NOMO-1 (cell line): ENCODE measurements at regions not wholly inside any gene's neighbourhood (a gene's known extent, or its start where the extent isn't known, plus 50 kb on each side); places are given as distances from the start of the nearest gene placed in this dataset.
"Not testable (repeated sequence)": the region's sequence is repeated elsewhere in the genome, so short reads cannot be mapped to it uniquely, and the experiment has no call there.

ENCODE experiments used
- DNase-seq, 2 experiments: peaks; one replicate each; lab custom pipeline; 2025; ENCODE audit not compliant: unreplicated experiment in 2 of 2; lab: John Stamatoyannopoulos, UW

- no peak for DNase-seq
Measured at GRCh38 chr6:142633317-142633716, 311.7 kb downstream of the HIVEP2 start.

GRCh38 chr6:142635130-142635529 lies 309.8 kb downstream of the HIVEP2 start:
- DNase-seq: no peak

GRCh38 chr6:142637624-142638351 lies 307.2 kb downstream of the HIVEP2 start:
- DNase-seq: no peak

GRCh38 chr6:142642651-142643050 lies 302.3 kb downstream of the HIVEP2 start:
- no peak for DNase-seq

- no peak for DNase-seq
Measured at GRCh38 chr6:142644866-142645265, 300.1 kb downstream of the HIVEP2 start.

GRCh38 chr6:142645663-142646062 lies 299.3 kb downstream of the HIVEP2 start:
- no peak for DNase-seq

- DNase-seq: no peak
Measured at GRCh38 chr6:142647449-142648035, 297.4 kb downstream of the HIVEP2 start.

GRCh38 chr6:142648036-142648451 lies 296.9 kb downstream of the HIVEP2 start:
- DNase-seq: no peak

GRCh38 chr6:142648526-142648925 lies 296.4 kb downstream of the HIVEP2 start:
- DNase-seq: no peak

GRCh38 chr6:142649438-142650234 lies 295.3 kb downstream of the HIVEP2 start:
- DNase-seq: not testable (repeated sequence)

GRCh38 chr6:142651384-142651783 lies 293.6 kb downstream of the HIVEP2 start:
- no peak for DNase-seq

- no peak for DNase-seq
Measured at GRCh38 chr6:142653710-142654420, 291.1 kb downstream of the HIVEP2 start.

GRCh38 chr6:142659661-142660060 lies 285.3 kb downstream of the HIVEP2 start:
- DNase-seq: no peak

GRCh38 chr6:142665393-142665792 lies 279.6 kb downstream of the HIVEP2 start:
- no peak for DNase-seq

- no peak for DNase-seq
Measured at GRCh38 chr6:142666599-142667185, 278.3 kb downstream of the HIVEP2 start.

GRCh38 chr6:142669471-142670351 lies 275.3 kb downstream of the HIVEP2 start:
- peak in 1 of 2 experiments; percentile 17 for DNase-seq

GRCh38 chr6:142671791-142672190 lies 273.2 kb downstream of the HIVEP2 start:
- no peak for DNase-seq

- no peak for DNase-seq
Measured at GRCh38 chr6:142675517-142675916, 269.5 kb downstream of the HIVEP2 start.

GRCh38 chr6:142676027-142676443 lies 268.9 kb downstream of the HIVEP2 start:
- no peak for DNase-seq
